ENCODE measurements at regions not wholly inside any gene's neighbourhood (a gene's known extent, or its start where the extent isn't known, plus 50 kb on each side); places are given as distances from the start of the nearest gene placed in this dataset.

DNA sequence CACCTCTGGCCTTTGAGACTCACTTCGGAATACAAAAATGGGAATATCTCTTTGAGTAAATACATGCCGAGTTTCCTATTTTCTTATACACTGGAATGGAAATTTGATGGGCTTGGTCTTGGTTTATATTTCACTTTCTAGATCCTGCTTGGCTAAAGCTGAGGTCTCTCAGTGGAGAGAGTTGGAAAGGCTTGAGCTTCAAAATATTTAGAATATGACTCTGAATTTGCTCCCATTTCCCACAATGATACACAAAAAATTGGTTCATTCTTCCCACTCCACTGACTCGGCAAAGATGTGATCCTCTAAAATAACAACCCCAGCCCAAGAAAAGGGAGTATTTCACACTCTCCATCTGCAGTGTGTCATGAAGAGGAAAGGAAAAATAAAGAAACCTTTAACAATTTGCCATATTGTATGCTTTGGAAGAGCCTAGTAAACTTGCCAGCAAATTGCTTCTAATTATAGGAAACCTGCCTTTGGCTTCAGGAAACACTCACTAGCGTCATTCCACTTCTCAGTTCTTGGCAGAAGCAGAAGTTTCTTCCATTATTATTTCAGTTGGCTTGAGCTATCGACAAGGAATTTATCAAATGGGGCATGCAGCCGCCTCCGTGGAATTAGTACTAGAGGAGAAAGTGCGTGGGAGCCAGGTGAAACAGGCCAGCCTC, 302.9 kb downstream of the NSG2 start:
- peaks cover 9% of the 10 kb centered on the region for H3K4me1 ChIP-seq (ENCODE audit: control insufficient read depth, insufficient read depth, low read length, poor library complexity, severe bottlenecking)
- no peak overlapping the region for H3K4me3 ChIP-seq (ENCODE audit: extremely low read depth, insufficient read depth, low read length, poor library complexity, severe bottlenecking)
- no peak overlapping the region for H3K27ac ChIP-seq (ENCODE audit: low read depth, low read length, severe bottlenecking)
- 90 to 93% methylated on average over 6 to 7 of the region's 8 CpGs for WGBS, 2 experiments (ENCODE audit: insufficient coverage in 2 of 2)
- H3K9me3 ChIP-seq (ENCODE audit: control insufficient read depth, low read length), result peaks cover 5% of the 10 kb centered on the region
- H3K36me3 ChIP-seq (ENCODE audit: control insufficient read depth, insufficient read depth, low read length), result peaks cover 5% of the 10 kb centered on the region

DNA sequence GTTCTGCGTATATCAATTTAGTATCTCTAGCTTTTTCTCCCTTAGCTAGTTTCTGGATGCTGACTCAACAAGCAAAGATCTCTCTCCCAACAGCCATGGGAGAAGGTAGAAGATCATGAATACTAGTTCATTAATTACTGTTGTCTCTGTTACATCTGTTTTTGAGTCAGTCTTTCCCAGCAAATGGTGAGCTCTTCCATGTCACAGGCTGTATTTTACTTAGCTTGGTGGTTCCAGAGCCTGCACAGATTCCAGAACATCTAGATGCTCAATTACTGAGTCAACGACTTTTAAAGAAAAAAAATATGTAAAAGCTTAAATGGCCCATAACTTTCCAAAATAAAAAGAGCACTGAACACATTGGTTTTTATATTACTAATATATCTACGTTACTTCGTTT, 307.2 kb downstream of the NSG2 start:
- 93% methylated on average over 2 of the region's 4 CpGs; no CpG with 5 or more reads in 1 of the 2 experiments for WGBS, 2 experiments (ENCODE audit: insufficient coverage in 2 of 2)
- peaks cover 3% of the 10 kb centered on the region for H3K36me3 ChIP-seq (ENCODE audit: control insufficient read depth, insufficient read depth, low read length)
- peaks cover 12% of the 10 kb centered on the region for H3K4me1 ChIP-seq (ENCODE audit: control insufficient read depth, insufficient read depth, low read length, poor library complexity, severe bottlenecking)
- H3K9me3 ChIP-seq (ENCODE audit: control insufficient read depth, low read length), result no peaks in the 10 kb centered on the region
- H3K27ac ChIP-seq (ENCODE audit: low read depth, low read length, severe bottlenecking), result no peak overlapping the region
- H3K4me3 ChIP-seq (ENCODE audit: extremely low read depth, insufficient read depth, low read length, poor library complexity, severe bottlenecking), result no peak overlapping the region

DNA sequence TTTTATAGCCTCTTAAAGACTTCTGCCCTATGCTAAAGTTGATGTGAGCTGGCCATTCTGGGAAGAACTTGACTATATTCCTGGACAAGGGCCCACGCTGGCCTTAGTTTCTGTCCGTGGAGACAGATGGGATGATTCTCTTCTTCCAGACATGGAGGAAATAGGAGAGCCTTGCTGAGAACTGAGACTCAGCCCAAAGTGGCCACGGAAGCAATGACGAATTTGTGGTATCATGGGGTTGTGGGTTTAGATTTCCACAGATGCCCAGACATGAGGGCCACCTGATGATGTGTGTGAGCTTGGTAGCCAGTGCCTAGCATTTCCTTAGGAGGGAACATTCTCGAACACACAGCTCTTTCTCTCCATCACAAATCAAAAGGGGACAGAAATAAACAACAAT, 309.1 kb downstream of the NSG2 start:
- Histone ChIP-seq H3K4me1 (ENCODE audit: control insufficient read depth, insufficient read depth, low read length, poor library complexity, severe bottlenecking) (peaks cover 12% of the 10 kb centered on the region), H3K36me3 (ENCODE audit: control insufficient read depth, insufficient read depth, low read length) (peaks cover 3% of the 10 kb centered on the region), H3K9me3 (ENCODE audit: control insufficient read depth, low read length) (no peaks in the 10 kb centered on the region), H3K4me3 (ENCODE audit: extremely low read depth, insufficient read depth, low read length, poor library complexity, severe bottlenecking) (no peak overlapping the region), H3K27ac (ENCODE audit: low read depth, low read length, severe bottlenecking) (no peak overlapping the region)
- WGBS, 2 experiments (ENCODE audit: insufficient coverage in 2 of 2), result 80 to 85% methylated on average over 4 of the region's 5 CpGs

DNA sequence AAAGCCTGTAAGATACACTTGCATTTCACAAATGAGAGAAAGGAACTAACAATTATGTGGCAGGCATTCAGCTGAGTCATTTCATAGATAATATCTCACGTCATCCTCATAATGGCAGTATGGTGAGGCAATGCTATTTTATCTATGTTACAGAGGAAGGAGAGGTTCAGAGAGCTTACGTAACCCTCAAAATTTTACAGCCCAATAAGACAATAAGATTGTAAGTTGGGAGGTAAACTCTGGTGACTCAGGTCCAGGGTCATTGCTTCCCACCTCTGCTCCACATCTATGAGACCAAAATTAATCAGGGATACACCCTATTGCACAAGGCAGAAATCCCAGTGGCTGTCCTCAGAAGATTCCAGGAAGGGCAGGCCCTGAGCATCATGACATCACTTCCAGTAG, 309.7 kb downstream of the NSG2 start:
- peaks cover 3% of the 10 kb centered on the region for H3K36me3 ChIP-seq (ENCODE audit: control insufficient read depth, insufficient read depth, low read length)
- no peaks in the 10 kb centered on the region for H3K9me3 ChIP-seq (ENCODE audit: control insufficient read depth, low read length)
- H3K4me1 ChIP-seq (ENCODE audit: control insufficient read depth, insufficient read depth, low read length, poor library complexity, severe bottlenecking), result peaks cover 12% of the 10 kb centered on the region
- H3K27ac ChIP-seq (ENCODE audit: low read depth, low read length, severe bottlenecking), result no peak overlapping the region
- WGBS, 2 experiments (ENCODE audit: insufficient coverage in 2 of 2), result 100% methylated on average over 1 of the region's 2 CpGs; no CpG with 5 or more reads in 1 of the 2 experiments
- no peak overlapping the region for H3K4me3 ChIP-seq (ENCODE audit: extremely low read depth, insufficient read depth, low read length, poor library complexity, severe bottlenecking)

DNA sequence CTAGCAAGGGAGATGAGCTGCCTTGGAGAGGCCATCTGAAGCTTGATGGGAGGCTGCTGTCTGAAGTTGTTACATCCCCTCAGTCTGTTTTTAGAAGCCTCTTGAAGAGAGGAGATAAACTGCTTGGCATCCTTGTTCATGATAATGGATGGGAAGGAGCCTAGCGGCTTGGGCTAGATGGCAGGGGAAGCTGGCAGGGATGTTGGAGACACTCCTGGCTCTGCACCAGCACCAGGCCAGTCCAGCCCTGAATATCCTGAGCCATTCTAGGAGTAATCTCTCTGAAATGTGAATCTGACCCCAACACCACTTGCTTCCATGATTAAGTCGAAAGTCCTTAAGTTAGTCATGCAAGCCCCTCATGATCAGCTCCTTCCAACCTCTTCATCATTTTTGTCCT, 310.5 kb downstream of the NSG2 start:
- Histone ChIP-seq H3K27ac (ENCODE audit: low read depth, low read length, severe bottlenecking) (no peak overlapping the region), H3K4me1 (ENCODE audit: control insufficient read depth, insufficient read depth, low read length, poor library complexity, severe bottlenecking) (peaks cover 12% of the 10 kb centered on the region), H3K36me3 (ENCODE audit: control insufficient read depth, insufficient read depth, low read length) (peaks cover 3% of the 10 kb centered on the region), H3K4me3 (ENCODE audit: extremely low read depth, insufficient read depth, low read length, poor library complexity, severe bottlenecking) (no peak overlapping the region), H3K9me3 (ENCODE audit: control insufficient read depth, low read length) (no peaks in the 10 kb centered on the region)
- 95 to 100% methylated on average over 1 to 2 of the region's 2 CpGs for WGBS, 2 experiments (ENCODE audit: insufficient coverage in 2 of 2)

DNA sequence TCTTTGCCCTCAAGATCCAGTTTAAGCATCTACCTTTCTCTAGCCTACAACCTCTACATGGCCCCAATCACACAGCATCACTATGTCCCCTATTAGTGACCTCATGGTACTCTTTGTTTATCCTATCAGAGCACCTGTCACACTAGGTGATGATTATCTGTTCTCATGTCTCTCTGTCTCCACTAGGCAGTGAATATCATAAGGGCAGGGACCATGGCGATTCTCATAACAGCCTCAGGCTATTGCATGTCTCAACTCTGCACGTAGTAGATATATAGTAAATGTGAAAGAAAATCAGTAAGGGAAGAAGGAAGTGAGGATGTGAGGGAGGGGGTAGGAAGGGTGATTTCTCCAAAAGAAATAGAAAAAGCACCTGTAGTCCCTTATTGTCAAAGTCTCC, 311.0 kb downstream of the NSG2 start:
- H3K4me1 ChIP-seq (ENCODE audit: control insufficient read depth, insufficient read depth, low read length, poor library complexity, severe bottlenecking), result peaks cover 12% of the 10 kb centered on the region
- 79 to 100% methylated on average over 2 of the region's 2 CpGs for WGBS, 2 experiments (ENCODE audit: insufficient coverage in 2 of 2)
- no peak overlapping the region for H3K4me3 ChIP-seq (ENCODE audit: extremely low read depth, insufficient read depth, low read length, poor library complexity, severe bottlenecking)
- H3K9me3 ChIP-seq (ENCODE audit: control insufficient read depth, low read length), result no peaks in the 10 kb centered on the region
- no peak overlapping the region for H3K27ac ChIP-seq (ENCODE audit: low read depth, low read length, severe bottlenecking)
- H3K36me3 ChIP-seq (ENCODE audit: control insufficient read depth, insufficient read depth, low read length), result peaks cover 3% of the 10 kb centered on the region

DNA sequence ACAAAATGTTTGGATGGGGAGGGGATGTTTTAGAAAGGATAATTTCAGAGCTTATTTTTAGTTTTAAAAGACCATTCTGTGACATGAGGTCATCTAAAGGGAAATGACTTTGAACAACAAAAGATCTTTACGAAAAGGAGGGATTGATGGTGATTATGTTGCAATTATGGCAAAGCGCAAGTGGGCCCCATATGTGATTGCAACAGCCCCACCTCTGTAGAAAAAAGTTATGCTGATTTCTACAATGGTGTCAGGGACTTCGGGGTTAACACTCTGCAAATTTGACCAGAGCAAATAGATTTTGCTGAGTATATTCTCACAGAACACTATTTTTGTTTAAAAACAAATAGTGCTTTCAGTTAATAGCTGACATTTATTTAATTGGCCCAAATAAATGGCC, 312.8 kb downstream of the NSG2 start:
- Histone ChIP-seq H3K4me3 (ENCODE audit: extremely low read depth, insufficient read depth, low read length, poor library complexity, severe bottlenecking) (no peak overlapping the region), H3K9me3 (ENCODE audit: control insufficient read depth, low read length) (peaks cover 7% of the 10 kb centered on the region), H3K4me1 (ENCODE audit: control insufficient read depth, insufficient read depth, low read length, poor library complexity, severe bottlenecking) (peaks cover 9% of the 10 kb centered on the region), H3K27ac (ENCODE audit: low read depth, low read length, severe bottlenecking) (no peak overlapping the region), H3K36me3 (ENCODE audit: control insufficient read depth, insufficient read depth, low read length) (peaks cover 11% of the 10 kb centered on the region)
- WGBS, 2 experiments (ENCODE audit: insufficient coverage in 2 of 2), result 100% methylated on average over 2 to 3 of the region's 3 CpGs

DNA sequence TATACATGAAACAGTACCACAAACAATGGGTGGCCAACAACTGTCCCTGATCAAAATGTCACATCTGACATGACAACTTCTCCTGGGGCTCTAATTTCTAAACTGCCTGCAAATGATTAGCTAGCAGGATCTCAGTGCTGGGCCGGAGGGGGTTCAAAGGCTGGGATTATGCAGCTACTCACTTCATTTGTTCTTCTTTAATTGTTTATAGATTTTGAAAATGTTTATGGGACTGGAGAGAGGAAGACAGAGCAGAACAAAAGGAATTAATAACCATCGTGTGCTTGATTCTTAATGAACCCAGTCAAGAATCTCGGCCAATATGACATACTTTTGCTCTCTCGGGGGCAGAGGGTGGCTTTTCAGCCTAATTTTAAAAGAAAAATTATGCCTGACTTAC, 313.6 kb downstream of the NSG2 start:
- Histone ChIP-seq H3K9me3 (ENCODE audit: control insufficient read depth, low read length) (peaks cover 7% of the 10 kb centered on the region), H3K27ac (ENCODE audit: low read depth, low read length, severe bottlenecking) (no peak overlapping the region), H3K36me3 (ENCODE audit: control insufficient read depth, insufficient read depth, low read length) (peaks cover 11% of the 10 kb centered on the region), H3K4me3 (ENCODE audit: extremely low read depth, insufficient read depth, low read length, poor library complexity, severe bottlenecking) (no peak overlapping the region), H3K4me1 (ENCODE audit: control insufficient read depth, insufficient read depth, low read length, poor library complexity, severe bottlenecking) (peaks cover 9% of the 10 kb centered on the region)
- 95 to 97% methylated on average over 3 to 4 of the region's 4 CpGs for WGBS, 2 experiments (ENCODE audit: insufficient coverage in 2 of 2)

DNA sequence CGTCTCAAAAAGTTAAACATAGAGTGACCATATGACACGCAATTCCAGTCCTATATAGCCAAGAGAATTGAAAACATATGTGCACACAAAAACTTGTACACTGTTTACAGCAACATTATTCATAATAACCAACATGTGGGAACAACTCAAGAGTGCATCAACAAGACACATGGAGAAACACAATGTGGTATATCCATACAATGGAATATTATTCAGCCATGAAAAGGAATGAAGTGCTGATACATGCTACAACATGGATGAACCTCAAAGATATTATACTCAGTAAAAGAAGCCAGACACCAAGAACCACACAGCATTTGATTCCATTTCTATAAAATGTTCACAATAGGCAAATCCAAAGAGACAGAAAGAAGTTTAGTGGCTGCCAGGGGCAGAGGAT, 317.0 kb downstream of the NSG2 start:
- no peak overlapping the region for H3K4me3 ChIP-seq (ENCODE audit: extremely low read depth, insufficient read depth, low read length, poor library complexity, severe bottlenecking)
- 67 to 100% methylated on average over 1 of the region's 2 CpGs for WGBS, 2 experiments (ENCODE audit: insufficient coverage in 2 of 2)
- H3K9me3 ChIP-seq (ENCODE audit: control insufficient read depth, low read length), result peaks cover 7% of the 10 kb centered on the region
- peaks cover 9% of the 10 kb centered on the region for H3K36me3 ChIP-seq (ENCODE audit: control insufficient read depth, insufficient read depth, low read length)
- H3K4me1 ChIP-seq (ENCODE audit: control insufficient read depth, insufficient read depth, low read length, poor library complexity, severe bottlenecking), result no peaks in the 10 kb centered on the region
- no peak overlapping the region for H3K27ac ChIP-seq (ENCODE audit: low read depth, low read length, severe bottlenecking)

DNA sequence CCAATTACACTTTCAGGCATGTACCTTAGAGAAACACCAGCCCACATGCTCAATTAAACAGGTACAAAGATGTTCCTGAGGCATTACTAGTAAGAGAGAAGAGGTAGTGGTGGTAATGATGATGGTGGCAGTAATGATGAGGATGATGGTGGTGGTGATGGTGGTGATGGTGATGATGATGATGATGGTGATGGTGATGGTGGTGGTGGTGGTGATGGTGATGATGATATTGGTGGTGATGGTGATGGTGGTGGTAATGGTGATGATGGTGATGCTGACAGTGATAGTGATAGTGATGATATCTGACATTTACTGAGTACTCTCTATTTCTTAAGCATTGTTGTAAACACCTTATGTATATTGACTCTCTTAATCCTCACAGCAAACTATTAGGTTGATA, 318.4 kb downstream of the NSG2 start:
- Histone ChIP-seq H3K4me3 (ENCODE audit: extremely low read depth, insufficient read depth, low read length, poor library complexity, severe bottlenecking) (no peak overlapping the region), H3K36me3 (ENCODE audit: control insufficient read depth, insufficient read depth, low read length) (peaks cover 9% of the 10 kb centered on the region), H3K9me3 (ENCODE audit: control insufficient read depth, low read length) (peaks cover 7% of the 10 kb centered on the region), H3K4me1 (ENCODE audit: control insufficient read depth, insufficient read depth, low read length, poor library complexity, severe bottlenecking) (no peaks in the 10 kb centered on the region), H3K27ac (ENCODE audit: low read depth, low read length, severe bottlenecking) (no peak overlapping the region)

DNA sequence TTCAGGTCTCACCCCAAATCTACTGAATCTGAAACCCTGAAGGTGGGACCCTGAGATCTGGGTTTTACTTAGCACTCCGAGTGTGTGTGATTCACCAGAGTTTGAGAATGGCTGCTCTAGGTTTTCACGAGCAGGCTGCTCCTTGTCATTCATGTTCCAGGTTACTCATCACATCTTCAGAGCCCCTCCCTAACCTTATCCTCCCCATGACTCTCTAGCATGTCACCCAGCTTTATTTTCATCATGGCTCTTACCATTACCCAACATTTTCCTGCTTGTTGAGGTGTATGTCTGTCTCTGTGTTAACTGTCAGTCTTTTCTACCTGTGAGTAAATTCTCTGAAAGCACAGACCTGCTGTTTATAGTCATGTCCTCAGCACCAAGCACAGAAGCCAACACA, 319.2 kb downstream of the NSG2 start:
- H3K27ac ChIP-seq (ENCODE audit: low read depth, low read length, severe bottlenecking), result no peak overlapping the region
- H3K9me3 ChIP-seq (ENCODE audit: control insufficient read depth, low read length), result peaks cover 7% of the 10 kb centered on the region
- H3K36me3 ChIP-seq (ENCODE audit: control insufficient read depth, insufficient read depth, low read length), result peaks cover 9% of the 10 kb centered on the region
- no peaks in the 10 kb centered on the region for H3K4me1 ChIP-seq (ENCODE audit: control insufficient read depth, insufficient read depth, low read length, poor library complexity, severe bottlenecking)
- 100% methylated on average over 2 of the region's 2 CpGs for WGBS, 2 experiments (ENCODE audit: insufficient coverage in 2 of 2)
- H3K4me3 ChIP-seq (ENCODE audit: extremely low read depth, insufficient read depth, low read length, poor library complexity, severe bottlenecking), result no peak overlapping the region
